Activated CD8-positive, alpha-beta T cell treated with anti-CD3 and anti-CD28 coated beads for 36 hours (primary cell): ENCODE measurements at regions not wholly inside any gene's neighbourhood (a gene's known extent, or its start where the extent isn't known, plus 50 kb on each side); places are given as distances from the start of the nearest gene placed in this dataset.

Source experiments
- ATAC-seq: fragments of 200-7000 bp; cut with Tn5 transposase; one replicate; pipeline ENCODE4 v1.10.0; 2021; ENCODE audit warnings: mild to moderate bottlenecking, moderate library complexity
- CTCF ChIA-PET: fragments of 350-600 bp; sonication (Branson Sonifier 250); formaldehyde crosslinking; loops from one replicate; lab custom pipeline; 2021; ENCODE audit warnings: antibody characterized with exemption; lab: Charles Lee
- POLR2A ChIA-PET: fragments of 350-600 bp; sonication (Branson Sonifier 250); formaldehyde crosslinking; loops from one replicate; lab custom pipeline; 2021; ENCODE audit warnings: antibody characterized with exemption; lab: Charles Lee
- DNase-seq: peaks from one replicate; pipeline ENCODE4 v3.0.0-alpha.2; 2020
- H3K27ac Mint-ChIP-seq: one replicate; pipeline ENCODE4 v1.8.0; 2021; ENCODE audit warnings: mild to moderate bottlenecking, mixed read lengths
- H3K27me3 Mint-ChIP-seq: one replicate; pipeline ENCODE4 v1.8.0; 2021; ENCODE audit warnings: mixed read lengths
- H3K36me3 Mint-ChIP-seq: one replicate; pipeline ENCODE4 v1.8.0; 2021; ENCODE audit warnings: low read depth, mixed read lengths
- H3K4me1 Mint-ChIP-seq: one replicate; pipeline ENCODE4 v1.8.0; 2021; ENCODE audit warnings: low read depth, mixed read lengths
- H3K4me3 Mint-ChIP-seq: one replicate; pipeline ENCODE4 v1.8.0; 2021; ENCODE audit warnings: mild to moderate bottlenecking, moderate library complexity, mixed read lengths
- H3K9me3 Mint-ChIP-seq: one replicate; pipeline ENCODE4 v1.8.0; 2021; ENCODE audit warnings: mixed read lengths
- intact Hi-C: fragments of 100-400 bp; cut with micrococcal nuclease; formaldehyde crosslinking; loops from one replicate; pipeline ENCODE4 v1.10.0; 2022
- TF ChIP-seq, protein P1 (sequence below): fragments of 200-600 bp; IDR thresholded peaks from one replicate; pipeline ENCODE4 v1.8.0; 2022; ENCODE audit warnings: antibody characterized with exemption, mild to moderate bottlenecking

DNA sequence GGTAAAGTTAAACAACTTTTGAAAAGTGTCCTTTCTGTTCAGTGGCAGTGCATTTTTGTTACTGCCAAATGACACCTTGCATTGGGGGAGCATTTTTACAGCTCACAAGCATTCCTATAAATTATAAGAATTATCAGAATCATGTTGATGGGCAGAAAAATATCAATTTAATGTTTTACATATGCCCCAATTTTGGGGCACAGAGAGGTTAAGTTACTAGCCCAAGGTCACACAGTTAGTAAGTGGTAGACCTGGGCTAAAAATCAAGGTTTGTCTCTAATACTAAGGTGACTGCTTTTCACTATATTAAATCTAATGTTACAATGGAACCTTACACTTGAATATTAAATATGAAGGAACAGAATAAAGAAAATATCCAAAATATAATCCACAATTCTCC lies 180.1 kb upstream of the IVNS1ABP start:
- H3K36me3 Mint-ChIP-seq = no peaks in the 10 kb centered on the region
- TF ChIP-seq, protein P1, sequence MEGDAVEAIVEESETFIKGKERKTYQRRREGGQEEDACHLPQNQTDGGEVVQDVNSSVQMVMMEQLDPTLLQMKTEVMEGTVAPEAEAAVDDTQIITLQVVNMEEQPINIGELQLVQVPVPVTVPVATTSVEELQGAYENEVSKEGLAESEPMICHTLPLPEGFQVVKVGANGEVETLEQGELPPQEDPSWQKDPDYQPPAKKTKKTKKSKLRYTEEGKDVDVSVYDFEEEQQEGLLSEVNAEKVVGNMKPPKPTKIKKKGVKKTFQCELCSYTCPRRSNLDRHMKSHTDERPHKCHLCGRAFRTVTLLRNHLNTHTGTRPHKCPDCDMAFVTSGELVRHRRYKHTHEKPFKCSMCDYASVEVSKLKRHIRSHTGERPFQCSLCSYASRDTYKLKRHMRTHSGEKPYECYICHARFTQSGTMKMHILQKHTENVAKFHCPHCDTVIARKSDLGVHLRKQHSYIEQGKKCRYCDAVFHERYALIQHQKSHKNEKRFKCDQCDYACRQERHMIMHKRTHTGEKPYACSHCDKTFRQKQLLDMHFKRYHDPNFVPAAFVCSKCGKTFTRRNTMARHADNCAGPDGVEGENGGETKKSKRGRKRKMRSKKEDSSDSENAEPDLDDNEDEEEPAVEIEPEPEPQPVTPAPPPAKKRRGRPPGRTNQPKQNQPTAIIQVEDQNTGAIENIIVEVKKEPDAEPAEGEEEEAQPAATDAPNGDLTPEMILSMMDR = no peak
- peaks cover 1% of the 10 kb centered on the region for H3K27me3 Mint-ChIP-seq
- H3K27ac Mint-ChIP-seq = no peak overlapping the region
- ATAC-seq = no peak
- POLR2A ChIA-PET = interaction anchor here (1.0 kb wide), 1 partner anchor 181 kb away, joined by 5 read pairs; no protein-coding TSS in a partner anchor
- H3K4me3 Mint-ChIP-seq = no peak overlapping the region
- H3K4me1 Mint-ChIP-seq = peaks cover 23% of the 10 kb centered on the region
- intact Hi-C loops = no loop called here
- H3K9me3 Mint-ChIP-seq = peaks cover 3% of the 10 kb centered on the region
- CTCF ChIA-PET = interaction anchor here (1.7 kb wide), 1 partner anchor 98 kb away, joined by 4 read pairs; no protein-coding TSS in a partner anchor
- no peak for DNase-seq

DNA sequence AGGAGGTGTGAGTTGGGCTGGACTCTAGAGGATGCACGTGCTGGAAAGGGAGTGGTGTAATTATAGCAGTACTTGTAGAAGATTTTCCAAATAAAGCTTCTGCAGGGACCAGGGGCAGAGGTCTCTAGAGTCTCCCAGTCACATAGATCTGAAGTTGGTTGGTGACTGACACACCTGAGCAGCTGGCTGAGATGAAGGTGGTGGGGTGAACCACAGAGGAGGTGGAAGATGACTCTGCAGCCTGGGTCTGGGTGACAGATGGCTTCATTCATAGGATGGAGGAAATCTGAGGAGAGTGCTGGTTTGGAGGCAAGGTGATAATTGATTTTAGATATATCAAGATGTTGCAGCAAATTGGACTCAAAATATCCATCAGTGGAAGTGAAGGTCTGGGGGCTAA lies 178.9 kb upstream of the IVNS1ABP start:
- Mint-ChIP-seq H3K9me3 (peaks cover 3% of the 10 kb centered on the region), H3K4me3 (no peak overlapping the region), H3K36me3 (no peaks in the 10 kb centered on the region), H3K4me1 (peaks cover 18% of the 10 kb centered on the region), H3K27me3 (peaks cover 1% of the 10 kb centered on the region), H3K27ac (no peak overlapping the region)
- ATAC-seq (peak; percentile 22), DNase-seq (peak; percentile 36)
- intact Hi-C loops = no loop called here
- TF ChIP-seq, protein P1 = no peak
- ChIA-PET POLR2A (interaction anchor here (0.7 kb wide), 1 partner anchor 18 kb away, joined by 3 read pairs; no protein-coding TSS in a partner anchor), CTCF (interaction anchor here (0.9 to 1.7 kb wide), 2 partner anchors 100 to 174 kb away, joined by 4 read pairs; no protein-coding TSS in a partner anchor)

DNA sequence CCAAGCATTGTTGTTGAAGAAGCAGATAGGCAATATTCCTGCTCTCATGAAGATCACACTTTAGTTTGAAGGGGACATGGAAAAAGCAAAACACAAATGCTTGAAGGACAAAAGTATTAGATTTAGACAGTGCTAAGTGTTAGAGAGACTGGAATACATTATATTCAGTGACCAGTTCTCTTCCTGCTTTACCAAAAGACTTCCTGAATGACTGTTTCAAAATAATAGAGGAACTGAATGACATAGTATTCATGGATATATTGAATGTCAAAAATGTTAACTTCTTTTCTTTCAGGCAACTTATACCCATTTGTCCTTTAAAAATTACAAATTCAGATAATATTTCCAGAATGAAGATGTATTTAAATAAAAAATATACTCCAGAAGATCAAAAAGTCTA lies 178.0 kb upstream of the IVNS1ABP start:
- Mint-ChIP-seq H3K4me1 (peaks cover 10% of the 10 kb centered on the region), H3K4me3 (no peak overlapping the region), H3K9me3 (peaks cover 3% of the 10 kb centered on the region), H3K27ac (no peak overlapping the region), H3K36me3 (no peaks in the 10 kb centered on the region), H3K27me3 (peaks cover 1% of the 10 kb centered on the region)
- ATAC-seq (no peak), DNase-seq (no peak)
- intact Hi-C loops = no loop called here
- CTCF ChIA-PET = no interaction called here
- TF ChIP-seq, protein P1 = no peak
- POLR2A ChIA-PET = no interaction called here

DNA sequence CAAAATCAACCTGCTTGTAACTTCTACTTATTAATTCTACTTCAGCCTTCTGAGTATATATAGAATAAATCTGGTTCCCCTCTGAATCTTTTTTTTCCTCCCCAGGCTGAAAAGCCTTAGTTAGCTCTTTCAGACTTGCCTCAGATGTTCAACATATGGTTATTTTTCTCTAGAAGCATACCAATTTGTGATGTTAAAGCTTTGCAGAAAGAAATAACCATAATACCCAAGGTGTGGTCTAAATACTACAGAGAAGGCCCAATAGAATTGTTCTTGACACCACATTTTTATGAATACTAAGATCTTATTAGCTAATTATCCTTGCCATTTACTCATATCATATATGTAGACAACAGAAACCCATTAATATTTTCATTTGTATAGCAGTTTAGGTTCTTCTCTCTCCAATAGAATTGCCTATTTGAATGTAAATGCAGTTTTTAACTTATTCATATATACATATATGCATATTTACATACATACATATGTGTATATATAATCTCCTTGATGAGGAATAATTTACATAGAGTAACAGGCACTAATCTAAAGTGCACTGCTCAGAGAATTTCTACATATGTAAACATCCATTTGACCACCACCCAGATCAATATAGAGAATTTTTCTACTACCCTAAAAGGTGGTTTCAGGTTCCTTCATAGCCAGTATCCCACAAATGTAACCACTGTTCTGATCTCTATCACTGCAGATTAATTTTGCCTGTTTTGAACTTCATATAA lies 175.2 kb upstream of the IVNS1ABP start:
- H3K4me1 Mint-ChIP-seq = no peaks in the 10 kb centered on the region
- H3K4me3 Mint-ChIP-seq = no peak overlapping the region
- POLR2A ChIA-PET = interaction anchor here (0.6 to 1.0 kb wide), 2 partner anchors 56 to 90 kb away, joined by 3 read pairs; no protein-coding TSS in a partner anchor
- H3K36me3 Mint-ChIP-seq = no peaks in the 10 kb centered on the region
- DNase-seq (no peak), ATAC-seq (no peak)
- H3K27ac Mint-ChIP-seq = no peak overlapping the region
- no peaks in the 10 kb centered on the region for H3K9me3 Mint-ChIP-seq
- intact Hi-C loops = no loop called here
- TF ChIP-seq, protein P1 = no peak
- CTCF ChIA-PET = interaction anchor here (0.9 to 1.0 kb wide), 2 partner anchors 8 to 104 kb away, joined by 3 read pairs; no protein-coding TSS in a partner anchor
- H3K27me3 Mint-ChIP-seq = peaks cover 1% of the 10 kb centered on the region

DNA sequence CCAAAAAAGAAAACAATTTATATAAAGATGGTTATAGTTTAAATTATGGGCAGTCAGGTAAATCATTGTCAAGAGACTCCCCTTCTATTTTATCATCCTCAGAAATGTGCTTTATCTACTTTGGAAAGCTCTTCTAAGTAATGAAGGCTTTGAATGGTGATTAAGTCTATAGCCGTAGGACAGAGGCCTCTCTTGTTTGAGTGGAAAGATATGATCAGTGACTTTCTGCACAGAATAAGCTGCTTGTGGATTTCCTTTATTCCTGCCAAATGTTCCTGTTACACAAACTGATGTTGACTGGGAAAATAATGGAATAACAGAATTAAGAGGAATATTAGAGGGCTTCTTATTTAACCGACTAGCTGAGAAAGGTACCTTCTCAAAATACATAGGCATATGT lies 174.6 kb upstream of the IVNS1ABP start:
- DNase-seq (no peak), ATAC-seq (no peak)
- no peaks in the 10 kb centered on the region for H3K9me3 Mint-ChIP-seq
- TF ChIP-seq, protein P1 = no peak
- H3K27ac Mint-ChIP-seq = no peak overlapping the region
- intact Hi-C loops = no loop called here
- POLR2A ChIA-PET = interaction anchor here (1.0 kb wide), 1 partner anchor 57 kb away, joined by 3 read pairs; no protein-coding TSS in a partner anchor
- H3K4me1 Mint-ChIP-seq = no peaks in the 10 kb centered on the region
- no peaks in the 10 kb centered on the region for H3K36me3 Mint-ChIP-seq
- CTCF ChIA-PET = interaction anchor here (0.9 to 1.0 kb wide), 2 partner anchors 9 to 104 kb away, joined by 3 read pairs; no protein-coding TSS in a partner anchor
- H3K4me3 Mint-ChIP-seq = no peak overlapping the region
- H3K27me3 Mint-ChIP-seq = no peaks in the 10 kb centered on the region
